Endothelial cell of umbilical vein (primary cell): ENCODE measurements at regions not wholly inside any gene's neighbourhood (a gene's known extent, or its start where the extent isn't known, plus 50 kb on each side); places are given as distances from the start of the nearest gene placed in this dataset.

Experiments used
- BruUV-seq: library from RNA; stranded (reverse); fragments of 400-500 nt; replicated peaks from 2 replicates; lab custom pipeline; 2021; lab: Mats Ljungman, UMichigan
- CTCF ChIA-PET: fragments of 300-600, 350-600 bp; sonication (Branson Sonifier 250); formaldehyde crosslinking; loops from one replicate; lab custom pipeline; 2021; ENCODE audit warnings: antibody characterized with exemption, inconsistent platforms; lab: Charles Lee
- POLR2A ChIA-PET: fragments of 300-600, 350-600 bp; sonication (Branson Sonifier 250); formaldehyde crosslinking; loops from one replicate; lab custom pipeline; 2021; ENCODE audit warnings: antibody characterized with exemption, inconsistent platforms; lab: Charles Lee
- DNase-seq: peaks from one replicate; pipeline ENCODE4 v3.0.0-alpha.2; 2011; ENCODE audit warnings: low read depth, low spot score
- FAIRE-seq: peaks from 2 replicates; lab custom pipeline; 2011; peaks lifted over from hg19 to GRCh38; lab: Jason Lieb, UNC
- H2AFZ ChIP-seq: 2 replicates; pipeline ENCODE4 v1.6.0; 2012; ENCODE audit warnings: low read depth, low read length, control low read depth, inconsistent platforms
- H3K27ac ChIP-seq: 2 replicates; pipeline ENCODE4 v1.5.1; 2011; ENCODE audit warnings: low read depth, mild to moderate bottlenecking, control low read depth, low read length, moderate library complexity; ENCODE audit not compliant: insufficient read depth
- H3K27me3 ChIP-seq, 2 experiments: 2 replicates each; pipeline versions ENCODE4 v1.6.0 to v1.6.1; 2011; ENCODE audit warnings: low read length in 2 of 2, mixed read lengths in 1 of 2; ENCODE audit not compliant: control insufficient read depth in 2 of 2, insufficient read depth in 2 of 2
- H3K36me3 ChIP-seq, 2 experiments: 2 replicates in 1 of 2; 3 replicates in 1 of 2; pipeline ENCODE4 v1.5.1; 2011; ENCODE audit warnings: low read length in 2 of 2, mild to moderate bottlenecking in 1 of 2, moderate library complexity in 1 of 2; ENCODE audit not compliant: control insufficient read depth in 2 of 2, insufficient read depth in 2 of 2; ENCODE audit errors: extremely low read depth in 1 of 2
- H3K4me1 ChIP-seq: 3 replicates; pipeline ENCODE4 v1.5.1; 2011; ENCODE audit warnings: mild to moderate bottlenecking, low read length; ENCODE audit not compliant: control insufficient read depth, insufficient read depth; ENCODE audit errors: extremely low read depth
- H3K4me2 ChIP-seq: 2 replicates; pipeline ENCODE4 v1.6.1; 2011; ENCODE audit warnings: low read length, control low read depth, mixed read lengths; ENCODE audit not compliant: insufficient read depth
- H3K4me3 ChIP-seq, 3 experiments: fragments of 200-600 bp in 1 of 3; sonication (generic), shearing (Covaris generic) in 1 of 3; replicated peaks in 1 of 3; 2 replicates each; pipeline ENCODE4 v1.5.1; 2011 to 2016; ENCODE audit warnings: control low read depth in 3 of 3, low read length in 3 of 3, mild to moderate bottlenecking in 2 of 3, inconsistent platforms in 1 of 3, low read depth in 1 of 3, moderate library complexity in 1 of 3; ENCODE audit not compliant: insufficient read depth in 1 of 3
- H3K79me2 ChIP-seq: 2 replicates; pipeline ENCODE4 v1.6.0; 2012; ENCODE audit warnings: low read length, inconsistent platforms; ENCODE audit not compliant: control insufficient read depth, insufficient read depth
- H3K9ac ChIP-seq: replicated peaks from 2 replicates; pipeline ENCODE3; 2011; ENCODE audit warnings: low read length, control low read depth; ENCODE audit not compliant: insufficient read depth; ENCODE audit errors: extremely low read depth
- H3K9me1 ChIP-seq: replicated peaks from 3 replicates; pipeline ENCODE4 v1.6.0; 2011; ENCODE audit warnings: mild to moderate bottlenecking, low read length; ENCODE audit not compliant: control insufficient read depth, insufficient read depth; ENCODE audit errors: extremely low read depth
- H3K9me3 ChIP-seq: replicated peaks from 2 replicates; pipeline ENCODE4 v1.5.1; 2012; ENCODE audit warnings: low read length, inconsistent platforms; ENCODE audit not compliant: control insufficient read depth, insufficient read depth
- H4K20me1 ChIP-seq: replicated peaks from 2 replicates; pipeline ENCODE3; 2011; ENCODE audit warnings: mild to moderate bottlenecking, low read length; ENCODE audit not compliant: control insufficient read depth, insufficient read depth; ENCODE audit errors: extremely low read depth
- CTCF ChIP-seq, 2 donors: IDR thresholded peaks; 1 replicate in 1 of 2; 2 replicates in 1 of 2; pipeline ENCODE4 v1.5.1; 2011; ENCODE audit warnings: low read length in 2 of 2, mild to moderate bottlenecking in 2 of 2, moderate library complexity in 2 of 2, control low read depth in 1 of 2, inconsistent platforms in 1 of 2, low read depth in 1 of 2; ENCODE audit not compliant: insufficient read depth in 1 of 2; ENCODE audit errors: extremely low read depth in 1 of 2
- EZH2 ChIP-seq: IDR thresholded peaks from 2 replicates; pipeline ENCODE4 v1.6.1; 2012; ENCODE audit warnings: borderline replicate concordance, low read depth, mild to moderate bottlenecking, moderate library complexity, low read length, inconsistent platforms; ENCODE audit not compliant: severe bottlenecking
- FOS ChIP-seq: IDR thresholded peaks from 2 replicates; pipeline ENCODE4 v1.6.1; 2011; ENCODE audit warnings: mild to moderate bottlenecking, low read length, moderate library complexity, borderline replicate concordance; ENCODE audit not compliant: insufficient read depth
- GATA2 ChIP-seq: IDR thresholded peaks from 2 replicates; pipeline ENCODE4 v1.7.0; 2011; ENCODE audit warnings: low read depth, mild to moderate bottlenecking, moderate library complexity, mixed read lengths, low read length; ENCODE audit not compliant: insufficient read length, insufficient read depth
- JUN ChIP-seq: IDR thresholded peaks from 2 replicates; pipeline ENCODE4 v1.6.1; 2011; ENCODE audit warnings: borderline replicate concordance, low read depth; ENCODE audit not compliant: insufficient read length, insufficient read depth
- MAX ChIP-seq: IDR thresholded peaks from 2 replicates; pipeline ENCODE4 v1.6.1; 2011; ENCODE audit not compliant: insufficient read depth, insufficient read length
- MYC ChIP-seq: IDR thresholded peaks from one replicate; pipeline ENCODE4 v1.6.1; 2011; ENCODE audit warnings: mild to moderate bottlenecking, low read depth, low read length
- POLR2A ChIP-seq: IDR thresholded peaks from 2 replicates; pipeline ENCODE4 v1.6.1; 2012; ENCODE audit warnings: low read depth, mild to moderate bottlenecking, control low read depth, low read length
- POLR2AphosphoS5 ChIP-seq: IDR thresholded peaks from 2 replicates; pipeline ENCODE4 v1.6.1; 2012; ENCODE audit warnings: low read depth, mild to moderate bottlenecking, control low read depth, low read length, moderate library complexity; ENCODE audit not compliant: insufficient read depth
- dilution Hi-C: fragments of 300-500 bp; cut with MboI; formaldehyde crosslinking; loops from one replicate; pipeline ENCODE4 v1.15.0; 2019; ENCODE audit warnings: low sequenced_read_pairs; ENCODE audit not compliant: extremely low pct_ligation_motif_present
- intact Hi-C: fragments of 100-400 bp; cut with micrococcal nuclease; formaldehyde crosslinking; loops from one replicate; pipeline ENCODE4 v1.10.0; 2022

DNA sequence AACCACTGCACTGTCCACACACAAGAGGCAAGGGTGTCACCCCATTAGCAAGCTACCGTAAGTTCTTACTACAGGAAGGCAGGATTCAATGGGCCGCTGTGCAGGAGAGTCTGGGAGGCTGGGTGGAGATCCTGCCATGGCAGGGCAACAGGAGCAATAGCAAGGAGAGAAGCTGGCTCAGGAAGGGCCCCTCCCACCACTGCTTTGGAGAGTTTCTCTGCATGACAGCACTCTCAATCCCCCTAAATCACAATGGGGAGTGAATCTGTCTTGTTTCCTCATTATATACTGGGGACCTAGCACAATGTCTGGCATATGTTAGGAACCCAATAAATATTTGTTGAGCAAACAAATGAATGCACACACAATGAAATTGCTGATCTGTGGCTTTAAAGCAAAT is 83.2 kb upstream of the SFMBT2 start:
- no TSS peak for BruUV-seq
- DNase-seq, result no peak
- no peak overlapping the region for H2AFZ ChIP-seq
- no peaks in the 10 kb centered on the region for H3K4me1 ChIP-seq
- H3K9me3 ChIP-seq, result no peaks in the 10 kb centered on the region
- no peak for TF ChIP-seq MAX
- no peak for TF ChIP-seq JUN
- TF ChIP-seq MYC, result no peak
- no peak for TF ChIP-seq EZH2
- TF ChIP-seq CTCF (IDR thresholded peaks at IDR 0.05; ENCODE audit: extremely low read depth in 1 of 2, insufficient read depth in 1 of 2, low read depth in 1 of 2, low read length in 2 of 2), result no peak
- no peak for TF ChIP-seq GATA2
- no peak for TF ChIP-seq FOS
- TF ChIP-seq POLR2AphosphoS5, result no peak
- no peak for TF ChIP-seq POLR2A
- no peaks in the 10 kb centered on the region for H3K36me3 ChIP-seq
- dilution Hi-C loops, result no loop called here
- H3K4me2 ChIP-seq, result no peak overlapping the region
- POLR2A ChIA-PET, result no interaction called here
- no peaks in the 10 kb centered on the region for H3K79me2 ChIP-seq
- no peak for FAIRE-seq
- no peak overlapping the region for H3K4me3 ChIP-seq
- intact Hi-C loops, result no loop called here
- CTCF ChIA-PET, result no interaction called here
- H4K20me1 ChIP-seq, result no peaks in the 10 kb centered on the region
- H3K27me3 ChIP-seq, result no peaks in the 10 kb centered on the region
- no peak overlapping the region for H3K9ac ChIP-seq
- no peaks in the 10 kb centered on the region for H3K9me1 ChIP-seq
- no peak overlapping the region for H3K27ac ChIP-seq
